Common myeloid progenitor, CD34-positive (primary cell): ENCODE measurements at regions not wholly inside any gene's neighbourhood (a gene's known extent, or its start where the extent isn't known, plus 50 kb on each side); places are given as distances from the start of the nearest gene placed in this dataset.
"Not testable (repeated sequence)": the region's sequence is repeated elsewhere in the genome, so short reads cannot be mapped to it uniquely, and the experiment has no call there.

Source experiments
- CTCF ChIA-PET: fragments of 350-600 bp; sonication (Branson Sonifier 250); formaldehyde crosslinking; loops from one replicate; lab custom pipeline; 2021; ENCODE audit warnings: antibody characterized with exemption; lab: Charles Lee
- POLR2A ChIA-PET: fragments of 350-600 bp; sonication (Branson Sonifier 250); formaldehyde crosslinking; loops from one replicate; lab custom pipeline; 2021; ENCODE audit warnings: antibody characterized with exemption; lab: Charles Lee
- DNase-seq, 3 donors: peaks; one replicate each; pipeline versions ENCODE4 v3.0.0 to v3.0.0-alpha.2; 2013
- H3K27ac ChIP-seq, 2 experiments: 1 replicate in 1 of 2; 2 replicates in 1 of 2; pipeline ENCODE4 v1.7.0; 2013; ENCODE audit warnings: inconsistent platforms in 2 of 2, low read length in 2 of 2, mild to moderate bottlenecking in 2 of 2, low read depth in 1 of 2, moderate library complexity in 1 of 2; ENCODE audit not compliant: severe bottlenecking in 2 of 2, insufficient read depth in 1 of 2, poor library complexity in 1 of 2
- H3K27me3 ChIP-seq, 5 experiments: replicated peaks in 2 of 5; 1 replicate in 3 of 5; 2 replicates in 2 of 5; pipeline versions ENCODE4 v1.6.1 to v1.7.0; 2013; ENCODE audit warnings: low read length in 4 of 5, mild to moderate bottlenecking in 2 of 5, moderate library complexity in 2 of 5, inconsistent platforms in 1 of 5; ENCODE audit not compliant: insufficient read depth in 5 of 5, control insufficient read depth in 4 of 5
- H3K36me3 ChIP-seq, 4 experiments: 1 replicate in 2 of 4; 2 replicates in 2 of 4; pipeline versions ENCODE4 v1.6.1 to v1.7.0; 2013; ENCODE audit warnings: low read length in 3 of 4, control low read depth in 1 of 4, mild to moderate bottlenecking in 1 of 4; ENCODE audit not compliant: control insufficient read depth in 4 of 4, insufficient read depth in 4 of 4
- H3K4me1 ChIP-seq, 4 experiments: 1 replicate in 3 of 4; 2 replicates in 1 of 4; pipeline versions ENCODE4 v1.6.1 to v1.7.1; 2013; ENCODE audit warnings: low read length in 3 of 4, mild to moderate bottlenecking in 3 of 4, control low read depth in 1 of 4, inconsistent platforms in 1 of 4, moderate library complexity in 1 of 4; ENCODE audit not compliant: control insufficient read depth in 4 of 4, insufficient read depth in 4 of 4; ENCODE audit errors: control extremely low read depth in 1 of 4
- H3K4me3 ChIP-seq, 7 experiments: 1 replicate in 4 of 7; 2 replicates in 3 of 7; pipeline versions ENCODE4 v1.5.1 to v1.7.0; 2013; ENCODE audit warnings: mild to moderate bottlenecking in 7 of 7, low read length in 6 of 7, moderate library complexity in 6 of 7, inconsistent platforms in 2 of 7, low read depth in 2 of 7, control low read depth in 1 of 7; ENCODE audit not compliant: insufficient read depth in 4 of 7, control insufficient read depth in 1 of 7; ENCODE audit errors: extremely low read depth in 1 of 7
- H3K9me3 ChIP-seq, 5 experiments: 1 replicate in 4 of 5; 2 replicates in 1 of 5; pipeline versions ENCODE4 v1.6.1 to v1.7.1; 2013; ENCODE audit warnings: low read length in 4 of 5, mild to moderate bottlenecking in 2 of 5, inconsistent platforms in 1 of 5, low read depth in 1 of 5, moderate library complexity in 1 of 5; ENCODE audit not compliant: control insufficient read depth in 4 of 5, insufficient read depth in 2 of 5; ENCODE audit errors: control extremely low read depth in 1 of 5
- WGBS: methylation state at CpG from one replicate; pipeline ENCODE4 v1.1.5; 2013; ENCODE audit not compliant: insufficient coverage; 5-methylcytosine and 5-hydroxymethylcytosine counted together

GRCh38 chr9:89946741-89947140 lies 341.9 kb downstream of the GADD45G start:
- no peaks in the 10 kb centered on the region for H3K4me1 ChIP-seq
- H3K27me3 ChIP-seq = no peaks in the 10 kb centered on the region
- H3K27ac ChIP-seq = no peak overlapping the region
- ChIA-PET POLR2A (no interaction called here), CTCF (no interaction called here)
- no peaks in the 10 kb centered on the region for H3K36me3 ChIP-seq
- peaks cover 0 to 4% (median 0%) of the 10 kb centered on the region in 5 experiments for H3K9me3 ChIP-seq
- no peak overlapping the region for H3K4me3 ChIP-seq
- no peak for DNase-seq
- WGBS = 68% methylated on average over 2 of the region's 3 CpGs

- 93% methylated on average over 2 of the region's 4 CpGs for WGBS
- CTCF ChIA-PET = no interaction called here
Measured at GRCh38 chr9:89949111-89949510, 344.3 kb downstream of the GADD45G start.

GRCh38 chr9:89951675-89952074 lies 346.9 kb downstream of the GADD45G start:
- no peak overlapping the region for H3K4me3 ChIP-seq
- no peak for DNase-seq
- no peak overlapping the region for H3K27ac ChIP-seq
- H3K36me3 ChIP-seq = no peaks in the 10 kb centered on the region
- no peaks in the 10 kb centered on the region for H3K27me3 ChIP-seq
- no peaks in the 10 kb centered on the region for H3K4me1 ChIP-seq
- WGBS = 100% methylated on average over 3 of the region's 4 CpGs
- CTCF ChIA-PET = interaction anchor here (1.0 to 1.3 kb wide), 2 partner anchors 9 to 10 kb away, joined by 3 to 4 read pairs; no protein-coding TSS in a partner anchor
- peaks cover 0 to 4% (median 0%) of the 10 kb centered on the region in 5 experiments for H3K9me3 ChIP-seq
- POLR2A ChIA-PET = no interaction called here

More at GRCh38 chr9:89949111-89949510, 344.3 kb downstream of the GADD45G start:
- no peak for DNase-seq
- Histone ChIP-seq H3K36me3 (no peaks in the 10 kb centered on the region), H3K27ac (no peak overlapping the region), H3K27me3 (no peaks in the 10 kb centered on the region), H3K4me3 (no peak overlapping the region), H3K9me3 (peaks cover 0 to 4% (median 0%) of the 10 kb centered on the region in 5 experiments), H3K4me1 (no peaks in the 10 kb centered on the region)
- POLR2A ChIA-PET = no interaction called here

GRCh38 chr9:89952401-89952800 lies 347.6 kb downstream of the GADD45G start:
- Histone ChIP-seq H3K9me3 (peaks cover 0 to 4% (median 0%) of the 10 kb centered on the region in 5 experiments), H3K36me3 (no peaks in the 10 kb centered on the region), H3K4me1 (no peaks in the 10 kb centered on the region), H3K27ac (no peak overlapping the region), H3K4me3 (no peak overlapping the region), H3K27me3 (no peaks in the 10 kb centered on the region)
- WGBS = 83% methylated on average over 1 of the region's 4 CpGs
- ChIA-PET CTCF (interaction anchor here (1.0 to 1.3 kb wide), 2 partner anchors 8 to 11 kb away, joined by 3 to 4 read pairs; no protein-coding TSS in a partner anchor), POLR2A (no interaction called here)
- DNase-seq = no peak

GRCh38 chr9:89953263-89953662 lies 348.5 kb downstream of the GADD45G start:
- H3K27me3 ChIP-seq, H3K36me3 ChIP-seq, H3K4me1 ChIP-seq, H3K4me3 ChIP-seq, DNase-seq, H3K27ac ChIP-seq, CTCF ChIA-PET, H3K9me3 ChIP-seq, POLR2A ChIA-PET: not testable (repeated sequence)
- 100% methylated on average over 1 of the region's 4 CpGs for WGBS

GRCh38 chr9:89953824-89954615 lies 349.2 kb downstream of the GADD45G start:
- no peak for DNase-seq
- CTCF ChIA-PET = no interaction called here
- H3K27me3 ChIP-seq = no peaks in the 10 kb centered on the region
- H3K36me3 ChIP-seq = no peaks in the 10 kb centered on the region
- 80% methylated on average over 16 of the region's 16 CpGs for WGBS
- POLR2A ChIA-PET = no interaction called here
- H3K27ac ChIP-seq = no peak overlapping the region
- no peaks in the 10 kb centered on the region for H3K4me1 ChIP-seq
- peaks cover 0 to 4% (median 0%) of the 10 kb centered on the region in 5 experiments for H3K9me3 ChIP-seq
- no peak overlapping the region for H3K4me3 ChIP-seq

- WGBS = 100% methylated on average over 2 of the region's 2 CpGs
Measured at GRCh38 chr9:89955144-89955543, 350.3 kb downstream of the GADD45G start.

More at GRCh38 chr9:89955144-89955543, 350.3 kb downstream of the GADD45G start:
- DNase-seq = no peak
- H3K27me3 ChIP-seq = no peaks in the 10 kb centered on the region
- no peaks in the 10 kb centered on the region for H3K4me1 ChIP-seq
- H3K27ac ChIP-seq = no peak overlapping the region
- H3K9me3 ChIP-seq = no peaks in the 10 kb centered on the region
- H3K4me3 ChIP-seq = no peak overlapping the region
- ChIA-PET CTCF (no interaction called here), POLR2A (no interaction called here)
- H3K36me3 ChIP-seq = no peaks in the 10 kb centered on the region
